ENCODE measurements at regions not wholly inside any gene's neighbourhood (a gene's known extent, or its start where the extent isn't known, plus 50 kb on each side); places are given as distances from the start of the nearest gene placed in this dataset.
A peak's percentile ranks its signal among the peaks of the same experiment; 100 is the strongest.

GRCh38 chr3:115388166-115388565, 235.1 kb upstream of the GAP43 start:
- H3K4me3 Mint-ChIP-seq, result no peak overlapping the region
- no peaks in the 10 kb centered on the region for H3K36me3 Mint-ChIP-seq
- DNase-seq (ENCODE audit: low spot score in 2 of 2, unreplicated experiment in 2 of 2), result no peak
- H3K27me3 Mint-ChIP-seq (ENCODE audit: low read depth), result no peaks in the 10 kb centered on the region
- peaks cover 3% of the 10 kb centered on the region for H3K4me1 Mint-ChIP-seq
- no peak overlapping the region for H3K27ac Mint-ChIP-seq
- H3K9me3 Mint-ChIP-seq, result no peaks in the 10 kb centered on the region
- no peak for TF ChIP-seq CTCF (IDR thresholded peaks at IDR 0.05; ENCODE audit: unreplicated experiment)

- no peak for TF ChIP-seq CTCF (IDR thresholded peaks at IDR 0.05; ENCODE audit: unreplicated experiment)
- H3K36me3 Mint-ChIP-seq, result no peaks in the 10 kb centered on the region
- no peak overlapping the region for H3K4me3 Mint-ChIP-seq
- DNase-seq (ENCODE audit: low spot score in 2 of 2, unreplicated experiment in 2 of 2), result no peak
- no peak overlapping the region for H3K27ac Mint-ChIP-seq
- H3K27me3 Mint-ChIP-seq (ENCODE audit: low read depth), result no peaks in the 10 kb centered on the region
- peaks cover 3% of the 10 kb centered on the region for H3K4me1 Mint-ChIP-seq
- H3K9me3 Mint-ChIP-seq, result no peaks in the 10 kb centered on the region
Measured at GRCh38 chr3:115388811-115389210, 234.5 kb upstream of the GAP43 start.

GRCh38 chr3:115396801-115397200, 226.5 kb upstream of the GAP43 start:
- DNase-seq (ENCODE audit: low spot score in 2 of 2, unreplicated experiment in 2 of 2), result no peak
- TF ChIP-seq CTCF (IDR thresholded peaks at IDR 0.05; ENCODE audit: unreplicated experiment), result no peak
- Mint-ChIP-seq H3K27ac (no peak overlapping the region), H3K27me3 (ENCODE audit: low read depth) (no peaks in the 10 kb centered on the region), H3K36me3 (no peaks in the 10 kb centered on the region), H3K4me1 (peaks cover 3% of the 10 kb centered on the region), H3K9me3 (no peaks in the 10 kb centered on the region), H3K4me3 (no peak overlapping the region)

- H3K36me3 Mint-ChIP-seq, result no peaks in the 10 kb centered on the region
- H3K27me3 Mint-ChIP-seq (ENCODE audit: low read depth), result no peaks in the 10 kb centered on the region
- no peaks in the 10 kb centered on the region for H3K9me3 Mint-ChIP-seq
- no peak overlapping the region for H3K27ac Mint-ChIP-seq
- no peak for TF ChIP-seq CTCF (IDR thresholded peaks at IDR 0.05; ENCODE audit: unreplicated experiment)
- no peak overlapping the region for H3K4me3 Mint-ChIP-seq
- no peak for DNase-seq (ENCODE audit: low spot score in 2 of 2, unreplicated experiment in 2 of 2)
- peaks cover 3% of the 10 kb centered on the region for H3K4me1 Mint-ChIP-seq
Measured at GRCh38 chr3:115397433-115397832, 225.9 kb upstream of the GAP43 start.

- Mint-ChIP-seq H3K36me3 (no peaks in the 10 kb centered on the region), H3K27me3 (ENCODE audit: low read depth) (no peaks in the 10 kb centered on the region), H3K4me3 (no peak overlapping the region), H3K27ac (no peak overlapping the region), H3K4me1 (peaks cover 3% of the 10 kb centered on the region), H3K9me3 (no peaks in the 10 kb centered on the region)
- TF ChIP-seq CTCF (IDR thresholded peaks at IDR 0.05; ENCODE audit: unreplicated experiment), result no peak
- DNase-seq (ENCODE audit: low spot score in 2 of 2, unreplicated experiment in 2 of 2), result no peak
Measured at GRCh38 chr3:115398506-115398905, 224.8 kb upstream of the GAP43 start.

GRCh38 chr3:115399750-115400149, 223.6 kb upstream of the GAP43 start:
- Mint-ChIP-seq H3K9me3 (no peaks in the 10 kb centered on the region), H3K27ac (peak overlapping the region; percentile 1), H3K4me1 (peaks cover 5% of the 10 kb centered on the region), H3K27me3 (ENCODE audit: low read depth) (no peaks in the 10 kb centered on the region), H3K4me3 (no peak overlapping the region), H3K36me3 (no peaks in the 10 kb centered on the region)
- DNase-seq (ENCODE audit: low spot score in 2 of 2, unreplicated experiment in 2 of 2), result no peak
- TF ChIP-seq CTCF (IDR thresholded peaks at IDR 0.05; ENCODE audit: unreplicated experiment), result no peak
